A673 (cell line): ENCODE measurements at regions not wholly inside any gene's neighbourhood (a gene's known extent, or its start where the extent isn't known, plus 50 kb on each side); places are given as distances from the start of the nearest gene placed in this dataset.

Experiments
- BruUV-seq: library from RNA; stranded (reverse); fragments of 400-500 nt; replicated peaks from 2 replicates; lab custom pipeline; 2021; lab: Mats Ljungman, UMichigan
- CTCF ChIA-PET: fragments of 300-600 bp; sonication (Branson Sonifier 250); formaldehyde crosslinking; loops from one replicate; lab custom pipeline; 2022; ENCODE audit warnings: antibody characterized with exemption; lab: Charles Lee
- POLR2A ChIA-PET: fragments of 300-600 bp; sonication (Branson Sonifier 250); formaldehyde crosslinking; loops from one replicate; lab custom pipeline; 2022; ENCODE audit warnings: antibody characterized with exemption; ENCODE audit not compliant: low non-redundant PET; lab: Charles Lee
- DNase-seq: peaks from one replicate; pipeline ENCODE4 v3.0.0-alpha.2; 2015; ENCODE audit warnings: low spot score
- H3K27ac ChIP-seq: fragments of 200-600 bp; sonication (generic); 2 replicates; pipeline ENCODE4 v1.5.1; 2016; ENCODE audit warnings: mixed run types, low read depth, mild to moderate bottlenecking, mixed read lengths, antibody characterized with exemption, low read length; ENCODE audit not compliant: poor library complexity, severe bottlenecking
- H3K27me3 ChIP-seq: fragments of 200-600 bp; sonication (generic); replicated peaks from 2 replicates; pipeline ENCODE4 v1.6.1; 2017; ENCODE audit warnings: mixed run types, low read depth, mild to moderate bottlenecking, mixed read lengths, antibody characterized with exemption, low read length; ENCODE audit not compliant: insufficient read depth, poor library complexity
- H3K36me3 ChIP-seq: fragments of 200-600 bp; sonication (generic); 2 replicates; pipeline ENCODE4 v1.6.1; 2016; ENCODE audit warnings: mixed run types, mild to moderate bottlenecking, mixed read lengths, antibody characterized with exemption, low read length; ENCODE audit not compliant: insufficient read depth, poor library complexity, severe bottlenecking
- H3K4me1 ChIP-seq: fragments of 200-600 bp; sonication (generic); 2 replicates; pipeline ENCODE4 v1.6.1; 2017; ENCODE audit warnings: mixed run types, mild to moderate bottlenecking, mixed read lengths, antibody characterized with exemption, low read length; ENCODE audit not compliant: insufficient read depth, poor library complexity, severe bottlenecking
- H3K4me3 ChIP-seq: fragments of 200-600 bp; sonication (generic); 2 replicates; pipeline ENCODE4 v1.5.1; 2016; ENCODE audit warnings: low read depth, mixed run types, mild to moderate bottlenecking, mixed read lengths, low read length; ENCODE audit not compliant: poor library complexity, severe bottlenecking
- H3K9me3 ChIP-seq: fragments of 200-600 bp; sonication (generic); 2 replicates; pipeline ENCODE4 v1.6.1; 2016; ENCODE audit warnings: mixed run types, low read depth, mild to moderate bottlenecking, mixed read lengths, antibody characterized with exemption, low read length; ENCODE audit not compliant: poor library complexity, severe bottlenecking
- EZH2 ChIP-seq: fragments of 200-600 bp; sonication (generic); IDR thresholded peaks from 2 replicates; pipeline ENCODE4 v1.6.1; 2017; ENCODE audit warnings: borderline replicate concordance, low read depth, mild to moderate bottlenecking, mixed read lengths, antibody characterized with exemption, low read length; ENCODE audit not compliant: poor library complexity, severe bottlenecking
- intact Hi-C: fragments of 100-400 bp; cut with micrococcal nuclease; formaldehyde crosslinking; loops from one replicate; pipeline ENCODE4 v1.10.0; 2022; ENCODE audit not compliant: unreplicated experiment
- TF ChIP-seq, protein P1 (sequence below): fragments of 300-800, 200-600 bp; sonication (generic); conservative IDR thresholded peaks from 2 replicates; pipeline ENCODE4 v1.5.1; 2017; ENCODE audit warnings: low read depth, mild to moderate bottlenecking, antibody characterized with exemption, low read length, moderate library complexity, mixed read lengths

- TF ChIP-seq, protein P1, sequence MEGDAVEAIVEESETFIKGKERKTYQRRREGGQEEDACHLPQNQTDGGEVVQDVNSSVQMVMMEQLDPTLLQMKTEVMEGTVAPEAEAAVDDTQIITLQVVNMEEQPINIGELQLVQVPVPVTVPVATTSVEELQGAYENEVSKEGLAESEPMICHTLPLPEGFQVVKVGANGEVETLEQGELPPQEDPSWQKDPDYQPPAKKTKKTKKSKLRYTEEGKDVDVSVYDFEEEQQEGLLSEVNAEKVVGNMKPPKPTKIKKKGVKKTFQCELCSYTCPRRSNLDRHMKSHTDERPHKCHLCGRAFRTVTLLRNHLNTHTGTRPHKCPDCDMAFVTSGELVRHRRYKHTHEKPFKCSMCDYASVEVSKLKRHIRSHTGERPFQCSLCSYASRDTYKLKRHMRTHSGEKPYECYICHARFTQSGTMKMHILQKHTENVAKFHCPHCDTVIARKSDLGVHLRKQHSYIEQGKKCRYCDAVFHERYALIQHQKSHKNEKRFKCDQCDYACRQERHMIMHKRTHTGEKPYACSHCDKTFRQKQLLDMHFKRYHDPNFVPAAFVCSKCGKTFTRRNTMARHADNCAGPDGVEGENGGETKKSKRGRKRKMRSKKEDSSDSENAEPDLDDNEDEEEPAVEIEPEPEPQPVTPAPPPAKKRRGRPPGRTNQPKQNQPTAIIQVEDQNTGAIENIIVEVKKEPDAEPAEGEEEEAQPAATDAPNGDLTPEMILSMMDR = no peak
- TF ChIP-seq EZH2 = no peak
- ChIA-PET CTCF (no interaction called here), POLR2A (no interaction called here)
- Histone ChIP-seq H3K4me1 (no peaks in the 10 kb centered on the region), H3K36me3 (no peaks in the 10 kb centered on the region), H3K9me3 (peaks cover 3% of the 10 kb centered on the region), H3K4me3 (no peak overlapping the region), H3K27me3 (no peaks in the 10 kb centered on the region), H3K27ac (no peak overlapping the region)
- DNase-seq = no peak
- intact Hi-C loops = no loop called here
- BruUV-seq = no TSS peak
Observed at GRCh38 chrX:42450228-42450627, 327.7 kb downstream of the PPP1R2C start.

- ChIA-PET CTCF (no interaction called here), POLR2A (no interaction called here)
- no peak for DNase-seq
- Histone ChIP-seq H3K36me3 (no peaks in the 10 kb centered on the region), H3K27ac (no peak overlapping the region), H3K9me3 (peaks cover 3% of the 10 kb centered on the region), H3K4me1 (no peaks in the 10 kb centered on the region), H3K4me3 (no peak overlapping the region), H3K27me3 (no peaks in the 10 kb centered on the region)
- no TSS peak for BruUV-seq
- intact Hi-C loops = no loop called here
- TF ChIP-seq, protein P1 = no peak
Observed at GRCh38 chrX:42443267-42443666, 334.7 kb downstream of the PPP1R2C start.

- ChIA-PET POLR2A (no interaction called here), CTCF (no interaction called here)
- intact Hi-C loops = no loop called here
- peaks cover 3% of the 10 kb centered on the region for H3K9me3 ChIP-seq
- DNase-seq = no peak
- H3K4me1 ChIP-seq = no peaks in the 10 kb centered on the region
- H3K36me3 ChIP-seq = no peaks in the 10 kb centered on the region
- BruUV-seq = no TSS peak
- no peak for TF ChIP-seq EZH2
- TF ChIP-seq, protein P1 = no peak
- H3K27me3 ChIP-seq = no peaks in the 10 kb centered on the region
- no peak overlapping the region for H3K27ac ChIP-seq
- H3K4me3 ChIP-seq = no peak overlapping the region
Observed at GRCh38 chrX:42442745-42443144, 335.2 kb downstream of the PPP1R2C start.
